GM19351 (cell line): ENCODE measurements at regions not wholly inside any gene's neighbourhood (a gene's known extent, or its start where the extent isn't known, plus 50 kb on each side); places are given as distances from the start of the nearest gene placed in this dataset.

Source experiments
- ATAC-seq: cut with Tn5 transposase; IDR thresholded peaks from one replicate; pipeline ENCODE4 v1.9.1; 2021; ENCODE audit warnings: mild to moderate bottlenecking, moderate library complexity; ENCODE audit not compliant: unreplicated experiment

DNA sequence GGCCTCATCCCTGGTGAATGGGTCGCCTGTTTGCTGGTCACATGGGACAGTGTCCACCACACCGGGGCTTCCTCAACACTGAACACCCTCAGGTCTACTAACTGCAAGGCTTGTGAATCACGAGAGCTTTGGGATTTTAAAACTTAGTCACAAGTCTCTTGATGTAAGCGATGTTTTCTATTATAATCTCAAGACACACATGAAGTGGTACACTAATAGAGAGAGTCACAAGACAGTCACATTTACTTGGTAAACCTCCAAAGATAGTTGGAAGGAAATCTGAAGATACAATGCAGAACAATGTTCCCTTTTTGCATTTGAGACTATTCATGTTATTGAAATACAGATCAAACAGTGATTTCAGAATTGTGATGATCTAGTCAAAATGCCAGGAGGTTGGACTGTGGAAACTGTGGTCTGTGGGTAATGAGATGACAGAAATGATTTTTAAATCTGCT is 233.1 kb upstream of the KLF6 start:
- no peak for ATAC-seq

DNA sequence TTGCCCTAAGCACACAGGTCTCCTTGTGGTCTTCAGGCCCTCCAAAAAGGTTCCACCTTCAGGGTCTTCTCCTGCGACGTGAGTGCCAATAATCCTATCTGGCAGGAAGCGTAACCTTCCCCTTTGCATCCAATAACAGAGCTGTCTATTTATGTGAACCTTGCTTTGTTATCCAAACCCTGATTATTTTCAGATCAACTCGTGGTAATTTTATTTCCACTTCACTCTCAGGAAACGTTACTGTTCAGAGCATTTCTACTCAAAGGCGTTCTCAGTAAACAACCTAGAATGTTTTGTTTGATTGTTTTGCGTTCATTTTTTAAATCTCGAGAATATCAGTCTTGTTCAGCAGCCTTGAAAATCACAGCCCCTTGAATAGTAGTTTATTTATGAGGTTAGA is 232.3 kb upstream of the KLF6 start:
- no peak for ATAC-seq

DNA sequence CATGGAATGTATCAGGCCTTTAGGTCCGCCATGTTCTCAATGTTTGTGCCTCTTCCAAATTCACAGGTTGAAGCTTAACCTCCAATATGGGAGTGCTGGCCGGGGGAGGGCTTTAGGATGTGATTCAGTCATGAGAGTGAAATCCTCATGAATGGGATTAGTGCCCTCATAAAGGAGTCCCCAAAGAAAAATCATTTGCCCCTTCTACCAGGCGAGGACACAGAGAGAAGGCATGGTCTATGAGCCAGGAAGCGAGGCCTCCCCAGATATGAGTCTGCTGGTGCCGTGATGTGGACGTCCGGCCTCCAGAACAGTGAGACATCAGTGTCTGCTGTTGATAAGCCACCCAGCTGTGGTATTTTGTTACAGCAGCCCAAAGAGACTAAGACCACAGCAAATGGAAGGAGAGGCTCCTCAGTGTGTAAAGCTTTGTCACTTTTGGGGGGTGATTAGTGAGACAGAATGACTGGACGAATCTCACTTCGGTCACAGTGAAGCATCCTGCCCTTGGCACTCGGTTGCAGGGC is 231.3 kb upstream of the KLF6 start:
- no peak for ATAC-seq

DNA sequence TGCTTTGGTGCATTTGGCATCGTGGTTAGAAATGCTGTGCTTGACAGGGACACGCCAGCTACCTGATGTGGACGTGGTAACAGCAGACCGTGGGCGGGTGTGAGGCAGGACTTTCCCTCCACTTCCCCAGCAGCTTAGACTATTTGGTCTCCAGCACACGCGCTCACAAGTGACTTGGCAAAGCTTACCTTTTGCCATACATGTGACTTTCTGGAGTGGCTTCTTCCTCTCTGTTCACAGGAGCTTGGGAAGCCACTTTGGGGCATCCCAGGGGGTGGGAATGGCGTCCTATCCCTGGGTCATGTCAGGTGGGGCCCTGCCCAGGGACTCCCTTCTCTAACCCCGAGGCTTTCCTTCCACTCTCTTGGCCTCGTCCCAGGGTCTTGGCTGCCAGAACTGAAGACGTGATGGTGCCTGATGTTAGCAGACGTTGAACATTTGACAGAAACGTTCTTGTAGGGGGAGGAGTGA is 228.7 kb upstream of the KLF6 start:
- peak; percentile 91 for ATAC-seq

DNA sequence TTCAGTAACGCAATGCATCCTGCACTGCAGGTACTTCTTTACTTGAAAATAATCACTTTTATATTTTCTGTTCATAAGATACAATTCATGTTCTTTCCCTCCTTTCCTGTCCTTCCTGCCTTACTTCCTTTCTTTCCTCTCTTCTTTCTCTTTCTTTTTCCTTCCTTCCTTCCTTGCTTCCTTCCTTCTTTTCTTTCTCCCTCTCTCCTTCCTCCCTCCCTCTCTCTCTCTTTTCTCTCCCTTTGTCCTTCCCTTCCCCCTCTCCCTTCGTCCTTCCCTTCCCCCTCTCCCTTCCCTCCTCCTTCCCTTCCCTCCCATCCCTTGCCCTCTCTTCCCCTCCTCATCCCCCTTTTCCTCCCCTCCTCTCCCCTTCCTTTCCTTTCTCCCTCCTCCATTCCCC is 227.8 kb upstream of the KLF6 start:
- no peak for ATAC-seq

DNA sequence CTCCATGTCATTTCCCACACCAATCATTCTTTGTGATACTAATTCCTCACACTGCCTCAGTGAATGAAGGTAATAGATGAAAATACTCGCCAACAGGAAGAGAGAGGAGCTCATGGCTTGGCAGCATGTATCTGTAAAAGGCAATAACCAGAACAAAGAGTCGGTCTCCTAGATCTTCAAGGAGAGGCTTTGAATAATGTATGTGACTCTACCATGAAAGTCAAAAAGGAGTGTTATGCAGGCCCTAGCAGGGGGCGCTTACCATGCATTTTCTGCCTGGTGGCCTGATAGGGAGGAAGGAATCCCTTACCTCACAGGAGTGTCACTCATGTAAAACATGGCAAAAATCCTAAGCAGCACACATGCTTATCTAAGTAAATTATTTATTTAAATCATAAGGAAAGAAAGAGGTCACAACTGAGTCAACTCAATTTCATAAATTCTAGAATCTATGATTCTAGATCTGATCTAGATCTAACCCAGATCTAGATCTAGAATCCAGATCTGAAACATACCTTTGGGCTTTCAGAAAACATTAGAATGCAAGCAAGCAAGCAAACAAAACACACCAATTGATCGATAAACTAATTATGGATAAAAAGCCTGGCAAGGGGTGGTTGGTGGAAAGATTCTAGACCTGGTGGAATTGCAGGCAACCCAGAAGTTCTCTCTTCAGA is 226.3 kb upstream of the KLF6 start:
- no peak for ATAC-seq

DNA sequence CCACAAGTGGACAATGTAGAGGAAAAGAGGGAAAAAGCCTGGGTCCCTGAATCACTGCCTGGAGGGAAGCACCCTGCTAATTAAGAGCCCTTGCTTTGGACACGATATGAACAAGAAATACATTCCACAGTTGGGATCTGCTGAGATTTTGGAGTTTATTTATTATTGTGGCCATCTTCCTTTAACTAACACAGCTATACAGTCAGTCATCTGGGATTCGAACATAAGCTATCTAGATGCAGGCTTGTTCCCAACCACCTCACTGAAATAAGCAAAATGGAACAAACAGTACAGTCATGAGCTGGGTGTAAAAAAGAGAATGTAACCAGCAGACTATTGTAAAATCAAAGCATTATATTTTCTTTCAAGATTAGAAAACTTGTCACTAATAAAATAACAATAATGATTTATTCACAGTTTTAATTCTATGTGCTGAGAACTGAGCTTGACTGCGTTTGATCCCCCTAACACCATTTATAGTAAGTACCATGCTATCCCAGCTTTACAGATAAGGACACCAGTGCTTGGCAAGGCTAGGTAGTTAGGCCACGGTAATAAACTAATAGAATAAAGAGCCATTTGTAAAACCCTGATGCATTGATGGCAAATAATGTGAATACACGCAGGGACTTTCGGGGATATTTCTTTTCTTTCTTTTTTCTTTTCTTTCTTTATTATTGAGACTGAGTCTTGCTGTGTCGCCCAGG is 223.8 kb upstream of the KLF6 start:
- ATAC-seq = no peak

DNA sequence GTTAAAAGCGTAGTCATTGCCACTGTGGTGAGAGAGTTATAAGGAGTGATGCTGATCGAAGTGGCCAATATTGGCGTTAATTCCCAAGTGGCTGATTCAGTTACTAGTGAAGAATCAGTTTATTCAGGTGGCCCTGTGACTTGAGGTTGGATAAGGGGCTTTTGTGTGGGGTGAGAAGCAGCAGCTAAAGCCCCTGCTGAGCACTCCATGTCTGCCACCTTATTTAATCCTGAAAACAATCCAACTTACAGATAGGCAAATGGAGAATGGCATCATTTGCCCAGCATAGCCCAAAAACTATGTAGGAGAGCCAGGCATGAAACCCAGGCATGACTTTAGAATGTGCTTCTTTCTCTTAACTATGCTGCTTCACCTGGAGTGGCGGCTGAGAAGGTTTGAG is 222.8 kb upstream of the KLF6 start:
- no peak for ATAC-seq

DNA sequence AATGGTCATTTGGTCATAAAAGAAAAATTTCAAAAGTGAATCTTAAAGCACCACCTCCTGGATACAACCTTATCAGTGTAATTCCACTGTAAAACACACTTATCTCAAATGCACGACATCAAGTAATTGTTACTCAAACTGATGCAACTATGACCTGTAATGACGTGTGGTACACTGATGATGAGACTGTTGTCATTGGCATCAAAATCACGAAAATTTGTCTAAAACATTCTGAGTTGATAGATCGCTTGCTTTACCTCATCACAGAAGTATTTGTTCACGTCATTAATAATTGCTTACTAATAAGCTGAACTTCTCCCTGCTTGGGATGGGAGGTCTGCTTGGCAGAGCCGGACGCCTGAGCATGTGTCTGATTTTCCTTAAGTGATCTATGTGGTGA is 221.8 kb upstream of the KLF6 start:
- no peak for ATAC-seq

DNA sequence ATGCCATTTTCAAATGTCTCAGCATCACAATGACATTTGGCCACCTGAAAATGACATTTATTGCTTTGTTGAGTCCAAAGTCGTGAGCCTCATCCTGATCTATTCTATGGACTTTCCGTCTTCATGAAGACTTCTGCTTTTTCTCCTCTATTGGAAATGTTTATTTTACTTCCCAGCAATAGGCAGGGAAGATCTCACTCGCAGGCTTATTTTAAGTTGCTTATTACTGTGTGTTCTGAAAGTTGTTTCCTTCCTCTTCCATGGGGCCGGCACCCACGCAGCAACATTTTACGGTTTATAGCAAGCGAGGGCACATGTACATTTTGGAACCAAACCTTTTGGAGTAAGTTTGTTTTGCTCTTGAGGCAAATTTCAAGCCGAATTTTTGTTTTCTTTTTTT is 221.0 kb upstream of the KLF6 start:
- no peak for ATAC-seq

DNA sequence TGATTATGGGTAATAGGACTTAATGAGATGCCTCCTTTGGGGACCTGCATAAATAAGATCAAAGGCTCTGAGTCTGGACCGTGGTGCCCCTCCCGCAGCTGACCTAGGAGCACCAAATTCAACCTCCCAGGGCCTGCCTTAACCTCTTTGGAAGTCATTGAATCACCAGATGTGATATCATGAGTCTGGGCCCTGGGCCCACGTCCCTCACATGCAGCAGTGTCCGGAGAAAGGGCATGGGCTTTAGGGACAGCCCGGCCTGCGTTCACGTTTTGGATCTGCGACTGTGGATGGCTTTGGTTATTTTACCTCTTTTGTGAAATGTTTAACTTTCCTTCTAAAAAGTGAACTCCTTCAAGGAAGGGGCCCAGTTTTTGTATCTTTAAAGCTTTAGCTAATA is 220.0 kb upstream of the KLF6 start:
- no peak for ATAC-seq

DNA sequence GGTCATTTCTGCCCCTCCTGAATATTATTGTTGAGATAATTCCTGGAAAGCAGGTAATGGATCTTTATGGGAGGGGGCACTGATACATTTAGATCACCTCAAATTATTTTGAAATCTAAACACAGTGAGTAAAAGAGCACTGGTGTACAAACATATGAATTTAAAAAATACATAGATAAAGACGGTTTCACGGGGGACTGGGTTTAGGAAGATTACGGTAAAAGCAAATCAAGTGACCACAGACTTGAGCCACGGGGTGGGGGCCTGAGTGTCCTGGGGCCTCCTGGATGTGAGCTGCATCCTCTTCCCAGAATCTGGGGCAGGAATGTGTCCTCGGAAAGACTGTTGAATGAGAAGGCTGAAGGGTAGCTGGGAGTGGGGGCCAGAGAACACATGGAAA is 219.1 kb upstream of the KLF6 start:
- no peak for ATAC-seq

DNA sequence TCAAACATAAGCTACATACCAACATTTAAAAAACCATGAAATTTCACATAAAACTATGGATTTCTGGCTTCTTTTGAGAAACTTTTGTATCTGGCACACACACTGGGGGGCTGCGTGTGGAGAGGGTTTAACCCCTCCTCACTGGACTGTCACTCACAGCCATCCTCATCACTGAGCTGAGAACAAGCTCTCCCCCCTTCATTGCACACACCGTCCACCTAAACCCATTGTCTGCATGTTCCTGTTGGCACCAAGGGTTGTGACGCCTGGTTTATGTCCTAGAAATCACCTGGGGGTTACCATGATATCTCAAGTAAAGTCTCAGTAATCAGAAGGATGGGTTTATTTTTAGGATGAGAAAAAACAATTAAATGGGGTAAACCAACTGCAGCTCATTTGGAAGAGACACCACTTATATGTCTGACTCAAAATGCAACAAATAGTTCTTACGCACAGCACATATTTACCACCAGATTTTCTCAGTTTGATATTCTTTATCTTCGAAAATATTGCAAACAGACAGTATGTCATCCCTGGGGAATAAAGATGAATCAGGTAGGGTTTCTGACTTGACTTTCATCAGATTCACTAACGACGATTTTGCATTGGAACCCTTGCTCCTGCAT is 218.5 kb upstream of the KLF6 start:
- ATAC-seq = peak; percentile 61

DNA sequence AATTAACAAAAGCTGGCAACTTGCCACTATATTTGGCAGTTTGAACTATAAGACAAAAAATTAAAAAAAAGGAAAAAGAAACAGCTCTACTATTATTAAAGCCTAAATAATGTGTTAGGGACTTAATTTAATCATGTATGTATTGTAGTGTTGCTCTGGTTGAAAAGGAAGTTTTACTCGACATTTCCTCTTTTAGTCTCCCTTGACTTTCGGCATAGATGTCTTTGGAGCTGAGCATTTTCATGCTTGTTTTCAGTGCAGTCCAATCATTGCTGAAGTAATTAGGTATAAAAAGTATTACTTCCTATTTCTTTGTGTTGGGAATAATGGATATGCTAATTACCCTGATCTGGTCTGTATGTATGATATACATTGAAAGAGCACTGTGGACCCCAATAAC is 216.8 kb upstream of the KLF6 start:
- ATAC-seq = no peak

DNA sequence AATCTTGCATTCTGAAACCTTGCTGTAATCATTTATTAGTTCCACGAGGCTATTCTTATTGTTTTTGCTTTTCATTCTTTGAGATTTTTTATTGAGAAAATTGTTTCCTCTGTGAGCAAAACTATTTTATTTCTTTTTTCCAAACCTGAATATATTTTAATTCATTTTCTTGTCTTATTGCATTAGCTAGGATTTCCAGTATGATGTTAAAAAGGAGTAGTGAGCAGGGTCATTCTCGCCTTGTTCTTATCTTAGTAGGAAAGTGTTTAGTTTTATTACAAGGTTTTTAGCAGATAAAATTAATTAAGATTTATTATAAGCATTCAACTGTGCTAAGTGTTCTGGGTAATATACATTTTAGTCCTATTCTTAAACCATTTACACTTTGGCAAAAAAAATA is 214.6 kb upstream of the KLF6 start:
- ATAC-seq = no peak

DNA sequence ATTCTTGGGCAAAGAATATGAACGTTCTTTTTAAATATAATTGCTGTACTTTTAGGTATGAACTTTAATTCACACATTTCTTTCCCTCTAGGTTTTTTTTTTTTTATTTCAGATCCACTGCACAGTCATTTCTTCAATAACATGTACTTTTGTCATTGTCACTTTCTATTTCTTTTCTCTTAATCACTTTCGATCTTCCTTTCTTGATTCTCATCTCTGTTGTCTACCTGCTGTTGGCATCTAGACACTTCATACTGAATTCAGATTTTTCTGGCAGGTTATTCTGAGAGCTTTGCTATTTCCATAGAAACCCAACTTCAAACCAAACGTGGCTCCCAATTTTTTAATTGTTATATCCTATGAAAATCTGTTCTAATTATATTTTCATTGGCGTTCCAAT is 211.7 kb upstream of the KLF6 start:
- ATAC-seq = no peak

DNA sequence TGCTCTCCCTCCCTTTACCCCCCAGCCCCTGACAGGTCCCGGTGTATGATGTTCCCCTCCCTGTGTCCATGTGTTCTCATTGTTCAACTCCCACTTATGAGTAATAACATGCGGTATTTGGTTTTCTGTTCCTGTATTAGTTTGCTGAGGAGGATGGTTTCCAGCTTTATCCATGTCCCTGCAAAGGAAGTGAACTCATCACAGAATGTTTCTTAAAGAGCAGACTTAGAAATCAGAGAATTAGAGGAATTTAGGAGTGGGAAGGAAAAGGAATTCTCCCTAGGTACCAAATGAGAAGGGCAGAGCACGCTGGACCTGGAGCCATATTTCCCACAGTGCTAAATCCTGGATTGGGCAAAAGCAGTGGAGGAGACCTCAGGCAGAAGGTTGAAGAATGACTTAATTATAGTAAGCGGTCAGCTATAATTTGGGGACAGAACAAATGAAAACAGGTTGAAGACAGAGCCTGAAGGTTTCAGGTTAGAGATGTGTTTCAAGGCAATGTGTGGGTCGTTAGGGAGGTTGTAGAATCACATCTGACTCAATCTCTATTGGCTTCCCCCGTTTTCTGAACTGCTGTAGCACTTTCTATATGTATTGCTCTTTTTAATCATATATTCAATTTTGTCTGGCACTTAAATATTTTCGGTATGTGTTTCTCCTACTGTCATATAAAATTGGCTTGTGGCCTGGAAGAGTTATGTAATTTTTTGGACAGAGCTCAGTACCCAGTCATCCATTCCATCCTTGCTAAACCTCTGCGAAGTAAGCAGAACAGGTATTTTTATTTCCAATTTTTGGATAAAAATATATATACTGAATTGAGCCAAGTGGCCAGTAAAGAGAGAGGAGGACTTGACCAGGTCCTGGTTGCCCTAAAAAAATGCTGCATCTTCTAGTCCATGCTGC is 210.5 kb upstream of the KLF6 start:
- ATAC-seq = no peak

DNA sequence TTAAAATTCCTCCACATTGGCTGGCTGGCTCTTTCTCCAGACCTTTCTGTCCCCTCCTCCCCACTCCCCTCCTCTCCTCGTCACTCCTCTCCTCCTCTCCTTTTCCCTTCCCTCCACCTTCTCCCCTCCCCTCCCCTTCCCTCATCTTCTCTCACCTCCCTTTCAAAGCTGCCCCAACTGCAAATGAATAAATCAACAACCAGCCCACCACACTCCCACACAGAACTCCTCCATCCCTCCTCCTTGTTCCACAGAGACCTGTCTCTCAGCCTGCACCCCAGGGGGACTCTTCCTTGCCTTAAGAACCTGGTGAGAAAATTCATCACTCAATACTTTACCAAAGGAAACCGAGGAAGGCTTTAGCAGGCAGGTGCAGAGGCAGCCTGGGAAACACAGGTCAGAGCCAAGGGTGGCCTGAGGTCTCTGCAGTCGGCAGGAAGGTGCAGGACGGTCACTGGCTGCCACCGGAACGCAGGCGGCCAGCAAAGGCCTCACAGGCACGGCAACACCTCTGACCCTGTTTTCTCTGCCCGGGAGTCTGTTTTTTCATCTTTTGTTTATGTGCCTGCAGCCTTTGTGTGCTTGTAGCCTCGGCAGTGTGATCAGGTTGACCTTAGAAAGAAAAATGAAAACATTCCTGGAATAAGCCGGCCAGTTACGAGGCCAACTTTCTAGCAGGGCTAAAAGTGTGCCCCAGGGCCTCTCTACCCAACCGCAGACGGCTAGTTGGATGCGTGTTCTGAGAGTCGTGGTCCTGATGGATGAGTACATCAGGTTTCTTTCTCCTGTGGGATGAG is 207.6 kb upstream of the KLF6 start:
- no peak for ATAC-seq

DNA sequence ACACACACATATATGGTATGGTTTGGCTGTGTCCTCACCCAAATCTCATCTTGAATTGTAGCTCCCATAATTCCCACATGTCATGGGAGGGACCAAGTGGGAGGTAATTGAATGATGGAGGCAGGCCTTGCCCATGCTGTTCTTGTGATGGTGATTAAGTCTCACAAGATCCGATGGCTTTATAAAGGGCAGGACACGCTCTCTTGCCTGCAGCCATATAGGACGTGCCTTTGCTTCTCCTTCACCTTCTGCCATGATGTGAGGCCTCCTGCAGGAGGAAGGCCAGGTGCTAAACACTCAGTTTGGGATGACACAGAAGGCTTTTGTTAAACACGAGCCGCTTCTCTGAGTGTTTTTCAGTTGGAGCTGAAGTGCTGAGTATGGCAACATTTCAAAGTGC is 205.3 kb upstream of the KLF6 start:
- no peak for ATAC-seq
